HUES64 (cell line): ENCODE measurements at regions not wholly inside any gene's neighbourhood (a gene's known extent, or its start where the extent isn't known, plus 50 kb on each side); places are given as distances from the start of the nearest gene placed in this dataset.
"Not testable (repeated sequence)": the region's sequence is repeated elsewhere in the genome, so short reads cannot be mapped to it uniquely, and the experiment has no call there.

Experiments used
- H3K27ac ChIP-seq: 2 replicates; pipeline ENCODE4 v1.7.0; 2013; ENCODE audit warnings: low read depth, low read length, inconsistent platforms
- H3K27me3 ChIP-seq: 2 replicates; pipeline ENCODE4 v1.6.1; 2013; ENCODE audit warnings: mild to moderate bottlenecking, low read length; ENCODE audit not compliant: insufficient read depth
- H3K36me3 ChIP-seq: 2 replicates; pipeline ENCODE4 v1.6.1; 2013; ENCODE audit warnings: mild to moderate bottlenecking, low read length; ENCODE audit not compliant: insufficient read depth
- H3K4me1 ChIP-seq: 2 replicates; pipeline ENCODE4 v1.6.1; 2013; ENCODE audit warnings: mild to moderate bottlenecking, low read length, moderate library complexity; ENCODE audit not compliant: insufficient read depth
- H3K4me3 ChIP-seq: 2 replicates; pipeline ENCODE4 v1.5.1; 2013; ENCODE audit warnings: mild to moderate bottlenecking, low read length, moderate library complexity
- H3K9ac ChIP-seq: 2 replicates; pipeline ENCODE4 v1.6.1; 2013; ENCODE audit warnings: mild to moderate bottlenecking, low read depth, low read length
- H3K9me3 ChIP-seq: 2 replicates; pipeline ENCODE4 v1.6.1; 2013; ENCODE audit warnings: low read depth, low read length; ENCODE audit not compliant: insufficient read depth
- WGBS: fragments of 150-250, 120-280 bp; methylation state at CpG from one replicate; pipeline ENCODE4 v1.1.7; 2013; ENCODE audit warnings: missing lambda C conversion rate; 5-methylcytosine and 5-hydroxymethylcytosine counted together

- no peaks in the 10 kb centered on the region for H3K27me3 ChIP-seq
- no peak overlapping the region for H3K9ac ChIP-seq
- no peaks in the 10 kb centered on the region for H3K9me3 ChIP-seq
- no peaks in the 10 kb centered on the region for H3K36me3 ChIP-seq
- H3K4me3 ChIP-seq = no peak overlapping the region
- H3K27ac ChIP-seq = no peak overlapping the region
- H3K4me1 ChIP-seq = peaks cover 7% of the 10 kb centered on the region; the same call in 1 of the 2 replicates
- WGBS = 77% methylated on average over 6 of the region's 6 CpGs
These were observed 159.4 kb upstream of the S1PR3 start for GRCh38 chr9:88831713-88832407.

- no peak overlapping the region for H3K9ac ChIP-seq
- no peaks in the 10 kb centered on the region for H3K36me3 ChIP-seq
- no peaks in the 10 kb centered on the region for H3K27me3 ChIP-seq
- H3K27ac ChIP-seq = no peak overlapping the region
- H3K4me3 ChIP-seq = no peak overlapping the region
- H3K9me3 ChIP-seq = no peaks in the 10 kb centered on the region
- whole genome bisulfite sequencing = 97% methylated on average over 1 of the region's 1 CpG
- H3K4me1 ChIP-seq = peaks cover 7% of the 10 kb centered on the region; the same call in 1 of the 2 replicates
These were observed 157.3 kb upstream of the S1PR3 start for GRCh38 chr9:88833946-88834345.

GRCh38 chr9:88835038-88835466 lies 156.2 kb upstream of the S1PR3 start:
- WGBS = 93% methylated on average over 1 of the region's 1 CpG
- Histone ChIP-seq H3K9me3 (no peaks in the 10 kb centered on the region), H3K27ac (no peak overlapping the region), H3K27me3 (no peaks in the 10 kb centered on the region), H3K4me3 (no peak overlapping the region), H3K9ac (no peak overlapping the region), H3K4me1 (peaks cover 7% of the 10 kb centered on the region; the same call in 1 of the 2 replicates), H3K36me3 (no peaks in the 10 kb centered on the region)

- Histone ChIP-seq H3K9me3 (no peaks in the 10 kb centered on the region), H3K36me3 (no peaks in the 10 kb centered on the region), H3K9ac (no peak overlapping the region), H3K27ac (no peak overlapping the region), H3K27me3 (no peaks in the 10 kb centered on the region), H3K4me1 (peaks cover 7% of the 10 kb centered on the region; the same call in 1 of the 2 replicates), H3K4me3 (no peak overlapping the region)
- WGBS = 90% methylated on average over 3 of the region's 3 CpGs
These were observed 155.5 kb upstream of the S1PR3 start for GRCh38 chr9:88835772-88836171.

- H3K27me3 ChIP-seq = no peaks in the 10 kb centered on the region
- H3K9ac ChIP-seq = no peak overlapping the region
- H3K27ac ChIP-seq = no peak overlapping the region
- H3K9me3 ChIP-seq = no peaks in the 10 kb centered on the region
- 91% methylated on average over 2 of the region's 2 CpGs for WGBS
- no peak overlapping the region for H3K4me3 ChIP-seq
- no peaks in the 10 kb centered on the region for H3K36me3 ChIP-seq
- H3K4me1 ChIP-seq = no peaks in the 10 kb centered on the region
These were observed 153.5 kb upstream of the S1PR3 start for GRCh38 chr9:88837731-88838130.

GRCh38 chr9:88849878-88850277 lies 141.4 kb upstream of the S1PR3 start:
- H3K27ac ChIP-seq, H3K27me3 ChIP-seq, H3K9ac ChIP-seq, H3K36me3 ChIP-seq, H3K4me1 ChIP-seq, H3K4me3 ChIP-seq: not testable (repeated sequence)
- WGBS = 97% methylated on average over 6 of the region's 6 CpGs
- peaks cover 10% of the 10 kb centered on the region for H3K9me3 ChIP-seq

- WGBS = 59% methylated on average over 1 of the region's 1 CpG
- H3K27ac ChIP-seq = no peak overlapping the region
- no peaks in the 10 kb centered on the region for H3K4me1 ChIP-seq
- H3K4me3 ChIP-seq = no peak overlapping the region
- no peak overlapping the region for H3K9ac ChIP-seq
- no peaks in the 10 kb centered on the region for H3K36me3 ChIP-seq
- H3K9me3 ChIP-seq = peaks cover 8% of the 10 kb centered on the region; the same call in 1 of the 2 replicates
- no peaks in the 10 kb centered on the region for H3K27me3 ChIP-seq
These were observed 138.5 kb upstream of the S1PR3 start for GRCh38 chr9:88852794-88853193.

GRCh38 chr9:88870627-88871026 lies 120.6 kb upstream of the S1PR3 start:
- Histone ChIP-seq H3K9ac (no peak overlapping the region), H3K9me3 (no peaks in the 10 kb centered on the region), H3K27ac (no peak overlapping the region), H3K36me3 (no peaks in the 10 kb centered on the region), H3K4me1 (no peaks in the 10 kb centered on the region), H3K4me3 (no peak overlapping the region), H3K27me3 (no peaks in the 10 kb centered on the region)
- WGBS = 92% methylated on average over 5 of the region's 5 CpGs

- Histone ChIP-seq H3K27me3 (no peaks in the 10 kb centered on the region), H3K9ac (no peak overlapping the region), H3K27ac (no peak overlapping the region), H3K4me3 (no peak overlapping the region), H3K9me3 (no peaks in the 10 kb centered on the region), H3K36me3 (no peaks in the 10 kb centered on the region), H3K4me1 (no peaks in the 10 kb centered on the region)
- WGBS = 93% methylated on average over 8 of the region's 8 CpGs
These were observed 119.6 kb upstream of the S1PR3 start for GRCh38 chr9:88871669-88872068.

GRCh38 chr9:88872192-88872946 lies 118.9 kb upstream of the S1PR3 start:
- 92% methylated on average over 3 of the region's 3 CpGs for WGBS
- no peak overlapping the region for H3K4me3 ChIP-seq
- H3K9me3 ChIP-seq = no peaks in the 10 kb centered on the region
- no peaks in the 10 kb centered on the region for H3K4me1 ChIP-seq
- H3K36me3 ChIP-seq = no peaks in the 10 kb centered on the region
- no peak overlapping the region for H3K27ac ChIP-seq
- H3K27me3 ChIP-seq = no peaks in the 10 kb centered on the region
- no peak overlapping the region for H3K9ac ChIP-seq

GRCh38 chr9:88873635-88874034 lies 117.6 kb upstream of the S1PR3 start:
- H3K9ac ChIP-seq = no peak overlapping the region
- H3K36me3 ChIP-seq = no peaks in the 10 kb centered on the region
- WGBS = 86% methylated on average over 10 of the region's 10 CpGs
- no peaks in the 10 kb centered on the region for H3K27me3 ChIP-seq
- no peak overlapping the region for H3K4me3 ChIP-seq
- H3K27ac ChIP-seq = no peak overlapping the region
- no peaks in the 10 kb centered on the region for H3K9me3 ChIP-seq
- H3K4me1 ChIP-seq = no peaks in the 10 kb centered on the region
